HG03558 (cell line): ENCODE measurements at regions not wholly inside any gene's neighbourhood (a gene's known extent, or its start where the extent isn't known, plus 50 kb on each side); places are given as distances from the start of the nearest gene placed in this dataset.

Experiments
- ATAC-seq: cut with Tn5 transposase; IDR thresholded peaks from one replicate; pipeline ENCODE4 v1.9.1; 2021; ENCODE audit warnings: moderate number of reproducible peaks; ENCODE audit not compliant: unreplicated experiment; ENCODE audit errors: extremely low read depth

DNA sequence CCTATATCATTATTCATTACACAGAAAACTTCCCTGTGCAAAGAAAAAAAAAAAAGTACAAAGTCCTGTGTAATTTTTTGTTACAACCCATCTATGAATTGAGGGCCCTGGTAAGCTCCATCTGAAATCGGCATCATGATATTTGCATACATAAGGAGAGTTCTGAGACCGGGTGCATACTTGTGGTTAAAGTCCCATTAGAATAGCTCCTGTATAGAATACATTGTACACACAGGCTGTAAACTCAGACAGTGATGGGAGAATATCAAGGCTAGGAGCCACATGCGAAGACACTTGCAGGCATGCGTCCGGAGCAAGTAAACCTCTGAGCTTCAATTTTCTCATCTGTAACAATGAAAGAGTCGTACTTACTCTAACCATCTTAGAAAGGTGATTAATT lies 353.2 kb downstream of the ETS1 start:
- ATAC-seq, result no peak

GRCh38 chr11:128232588-128232987 lies 354.8 kb downstream of the ETS1 start:
- no peak for ATAC-seq

- no peak for ATAC-seq
Measured at GRCh38 chr11:128231845-128232410, 355.4 kb downstream of the ETS1 start.

- ATAC-seq, result no peak
Measured at GRCh38 chr11:128227466-128227865, 359.9 kb downstream of the ETS1 start.

DNA sequence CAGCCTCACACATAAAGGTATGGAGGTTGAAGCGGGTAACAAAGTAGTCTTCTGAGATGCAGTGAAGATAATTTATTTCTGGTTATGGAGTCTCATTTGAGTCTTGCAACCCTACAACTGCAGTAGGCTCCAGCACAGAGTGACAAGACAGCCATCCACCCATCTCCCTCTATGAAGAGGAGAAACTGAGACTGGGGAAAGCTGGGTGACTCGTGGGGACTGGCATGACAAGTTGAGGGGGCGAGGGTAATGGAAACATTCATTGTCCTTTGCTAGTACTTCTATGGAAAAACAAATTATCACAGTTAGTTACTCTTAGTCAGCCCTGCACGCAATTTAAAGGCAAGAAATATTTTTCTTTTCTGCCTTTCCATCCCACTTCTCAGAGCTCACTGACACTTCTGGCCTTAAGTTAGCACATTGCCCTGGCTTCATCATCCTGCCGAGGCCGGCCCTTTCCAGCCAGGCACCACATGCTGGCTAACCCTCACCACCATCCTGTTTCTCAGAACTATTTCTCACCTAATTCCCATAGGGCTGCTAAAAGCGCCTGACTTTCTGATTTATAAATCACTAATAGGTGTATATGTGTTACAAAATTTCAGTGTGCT lies 361.1 kb downstream of the ETS1 start:
- ATAC-seq, result no peak

DNA sequence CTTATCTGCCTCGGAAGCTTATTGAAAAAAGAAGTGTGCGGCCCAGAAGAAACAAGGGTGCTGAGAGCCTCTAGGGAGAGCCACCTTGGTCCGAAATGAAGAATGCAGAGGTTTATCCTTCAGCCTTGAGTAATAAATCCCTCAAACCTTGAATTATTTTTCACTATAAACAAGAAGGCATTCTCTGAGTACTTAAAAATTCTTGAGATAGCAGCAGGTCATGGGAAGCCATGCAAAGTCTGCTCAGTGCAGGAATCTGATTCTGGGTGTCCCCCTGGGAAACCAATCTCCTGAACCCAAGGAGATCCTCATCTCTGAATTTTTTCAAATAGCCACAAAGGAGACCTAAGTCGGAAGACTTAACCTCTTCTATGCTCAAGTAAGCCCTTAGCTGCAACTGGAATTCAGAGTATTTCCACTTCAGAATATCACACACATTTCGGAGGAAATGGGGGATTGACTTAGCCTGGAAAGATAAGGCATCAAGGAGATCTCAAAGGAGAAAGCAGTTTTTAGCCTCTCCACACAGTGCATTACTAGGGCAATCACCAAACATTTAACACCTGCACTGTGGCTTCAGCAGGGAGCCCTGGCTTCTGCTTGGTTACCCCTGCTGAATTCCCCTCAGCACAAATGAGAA lies 365.0 kb downstream of the ETS1 start:
- ATAC-seq, result no peak

DNA sequence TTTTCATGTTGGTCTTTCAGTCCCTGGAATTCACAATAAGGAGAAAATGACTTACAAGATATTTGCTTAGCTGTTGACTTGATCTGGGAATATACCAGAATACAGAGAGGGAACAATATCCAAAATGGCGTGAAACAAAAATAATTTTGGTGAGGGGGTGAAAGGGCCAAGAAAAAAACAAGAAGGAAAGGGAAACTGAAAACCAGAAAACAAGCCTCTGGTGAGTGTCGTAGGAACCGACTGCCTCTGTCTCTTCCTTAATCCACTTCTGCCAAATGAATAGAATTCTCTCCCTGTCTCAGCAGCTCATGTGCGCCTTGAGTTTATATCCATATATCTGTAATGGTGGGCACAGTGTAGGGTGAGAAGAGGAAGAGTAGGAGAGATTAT lies 367.6 kb downstream of the ETS1 start:
- no peak for ATAC-seq

DNA sequence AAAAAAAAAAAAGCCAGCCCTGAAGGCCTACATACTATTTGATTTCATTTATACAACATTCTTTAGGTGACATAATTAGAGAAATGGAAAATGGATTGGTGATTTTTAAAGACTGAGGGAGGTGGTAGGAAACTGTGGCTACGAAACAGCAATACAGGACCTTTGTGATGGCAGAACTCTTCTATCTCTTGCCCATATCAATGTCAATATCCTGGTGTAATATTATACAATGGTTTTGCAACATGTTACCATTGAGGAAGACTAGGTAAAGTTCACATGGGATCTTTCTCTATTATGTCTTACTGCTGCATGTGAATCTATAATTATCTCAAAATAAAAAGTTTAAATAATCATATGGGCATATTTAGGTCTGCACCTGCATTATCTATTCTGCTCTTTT lies 371.2 kb downstream of the ETS1 start:
- no peak for ATAC-seq

DNA sequence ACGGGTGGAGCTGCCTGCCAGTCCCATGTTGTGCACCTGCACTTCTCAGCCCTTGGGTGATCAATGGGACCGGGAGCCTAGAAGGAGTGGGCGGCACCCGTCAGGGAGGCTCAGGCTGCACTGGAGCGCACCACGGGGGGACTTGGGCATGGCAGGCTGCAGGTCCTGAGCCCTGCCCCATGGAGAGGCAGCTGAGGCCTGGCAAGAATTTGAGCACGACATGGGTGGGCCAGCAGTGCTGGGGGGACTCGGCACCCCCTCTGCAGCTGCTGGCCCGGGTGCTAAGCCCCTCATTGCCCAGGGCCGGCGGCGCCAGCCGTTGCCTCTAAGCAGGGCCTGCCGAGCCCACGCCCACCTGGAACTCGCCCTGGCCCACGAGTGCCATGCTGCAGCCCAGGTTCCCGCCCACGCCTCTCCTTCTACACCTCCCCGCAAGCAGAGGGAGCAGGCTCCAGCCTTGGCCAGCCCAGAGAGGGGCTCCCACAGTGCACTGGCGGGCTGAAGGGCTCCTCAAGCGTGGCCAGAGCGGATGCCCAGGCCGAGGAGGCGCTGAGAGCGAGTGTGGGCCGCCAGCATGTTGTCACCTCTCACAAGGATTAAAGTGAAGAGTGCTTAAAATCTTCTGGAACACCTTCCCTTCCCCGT lies 372.0 kb downstream of the ETS1 start:
- ATAC-seq, result no peak

- no peak for ATAC-seq
Measured at GRCh38 chr11:128214263-128214662, 373.1 kb downstream of the ETS1 start.

GRCh38 chr11:128213461-128213860 lies 373.9 kb downstream of the ETS1 start:
- no peak for ATAC-seq

- ATAC-seq, result no peak
Measured at GRCh38 chr11:128212324-128212723, 375.0 kb downstream of the ETS1 start.

DNA sequence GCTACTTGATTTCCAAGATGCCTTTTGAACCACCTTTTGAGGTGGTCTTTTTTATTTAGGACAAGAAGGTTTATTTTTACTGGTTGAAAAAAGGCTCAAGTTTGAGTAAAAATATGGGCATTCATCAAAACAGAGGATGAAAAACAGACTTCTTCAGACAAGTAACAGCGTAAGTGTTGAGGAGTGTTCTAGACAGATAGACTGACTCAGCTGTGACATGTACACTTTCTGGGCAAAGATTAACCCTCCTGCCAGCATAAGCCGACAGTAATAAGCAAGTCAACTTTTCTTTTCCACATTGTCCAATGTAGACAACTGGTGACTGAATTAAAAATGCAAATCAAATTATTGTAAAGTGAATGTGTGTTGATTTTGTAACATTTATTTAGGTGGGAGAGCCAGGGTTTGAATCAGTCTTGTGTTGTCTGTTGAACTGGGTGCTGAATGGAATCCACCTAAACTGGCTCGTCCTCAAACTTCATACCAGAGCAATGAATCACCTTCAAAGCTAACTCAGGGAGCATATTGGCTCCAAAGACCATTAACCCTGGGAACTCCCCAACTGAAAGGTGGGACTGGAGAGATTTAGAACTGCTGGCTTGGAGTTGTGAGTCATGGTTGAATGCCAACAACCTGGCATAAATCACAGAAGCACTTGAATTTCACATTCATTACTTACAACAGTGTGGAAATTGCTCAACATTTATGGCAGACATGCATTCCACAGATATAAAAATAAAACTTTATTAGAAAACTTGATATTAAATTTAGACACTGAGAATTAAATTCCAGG lies 377.0 kb downstream of the ETS1 start:
- ATAC-seq, result no peak

DNA sequence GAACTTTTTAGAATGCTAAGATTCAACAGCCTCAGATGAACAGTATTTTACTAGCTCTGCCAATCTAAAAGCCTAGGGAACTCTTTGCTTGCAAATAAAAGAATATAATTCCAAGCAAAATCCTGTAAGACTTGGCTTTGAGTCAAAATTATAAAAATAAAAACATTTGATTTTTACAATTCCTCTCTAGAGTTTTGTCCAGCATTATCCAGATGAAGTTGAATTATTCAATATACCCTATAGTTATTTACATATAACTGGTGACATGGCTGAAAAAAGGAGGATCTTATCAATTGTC lies 378.3 kb downstream of the ETS1 start:
- ATAC-seq, result no peak

GRCh38 chr11:128208329-128209137 lies 378.8 kb downstream of the ETS1 start:
- ATAC-seq, result no peak

DNA sequence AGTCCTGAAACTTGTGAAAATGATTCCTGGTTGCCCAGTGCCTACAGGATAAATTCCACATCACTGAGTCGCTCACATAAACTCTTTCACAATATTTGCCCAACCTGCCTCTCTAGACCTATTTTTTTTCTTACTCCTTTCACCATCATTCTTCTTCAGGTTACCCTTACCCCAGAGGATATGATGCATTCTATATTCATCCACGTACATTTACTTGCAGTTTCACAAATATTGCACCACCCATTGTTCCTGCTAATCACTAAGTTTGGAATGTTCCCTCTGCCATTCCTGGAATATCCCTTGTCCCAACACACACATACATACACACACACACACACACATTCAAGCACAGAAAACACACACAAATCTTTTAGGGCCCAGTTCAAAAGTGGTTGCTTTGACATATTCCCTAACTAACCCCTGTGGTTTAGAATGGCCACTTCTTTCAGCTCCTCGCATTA lies 379.5 kb downstream of the ETS1 start:
- ATAC-seq, result no peak

DNA sequence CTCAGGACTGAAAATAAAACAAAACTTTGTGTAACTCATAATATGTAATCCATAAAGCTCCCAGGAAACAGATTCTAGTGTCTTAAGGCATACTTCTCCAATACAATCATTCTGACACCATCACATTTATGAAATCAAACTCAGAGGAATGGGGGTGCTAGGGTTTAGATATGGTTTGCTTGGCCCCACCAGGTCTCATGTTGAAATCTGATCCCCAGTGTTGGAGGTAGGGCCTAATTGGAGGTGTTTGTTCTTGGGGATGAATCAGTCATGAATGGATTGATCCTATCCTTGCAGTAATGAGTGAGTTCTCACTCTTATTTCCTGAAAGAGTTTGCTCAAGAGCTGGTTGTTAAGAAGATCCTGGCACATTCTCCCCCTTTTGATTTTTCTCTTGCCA lies 380.9 kb downstream of the ETS1 start:
- no peak for ATAC-seq

- no peak for ATAC-seq
Measured at GRCh38 chr11:128205796-128206195, 381.6 kb downstream of the ETS1 start.

- no peak for ATAC-seq
Measured at GRCh38 chr11:128204898-128205297, 382.5 kb downstream of the ETS1 start.

GRCh38 chr11:128201801-128202200 lies 385.6 kb downstream of the ETS1 start:
- ATAC-seq, result no peak
